ENCODE measurements at regions not wholly inside any gene's neighbourhood (a gene's known extent, or its start where the extent isn't known, plus 50 kb on each side); places are given as distances from the start of the nearest gene placed in this dataset.

GRCh38 chr5:143521141-143521540 lies 117.7 kb upstream of the NR3C1 start:
- TF ChIP-seq POLR2AphosphoS5 (IDR thresholded peaks at IDR 0.05; ENCODE audit: low read depth, low read length) (no peak), CTCF (IDR thresholded peaks at IDR 0.05) (no peak)
